ENCODE measurements at regions not wholly inside any gene's neighbourhood (a gene's known extent, or its start where the extent isn't known, plus 50 kb on each side); places are given as distances from the start of the nearest gene placed in this dataset.
"Not testable (repeated sequence)": the region's sequence is repeated elsewhere in the genome, so short reads cannot be mapped to it uniquely, and the experiment has no call there.

GRCh38 chrX:3788494-3789233 lies 75.2 kb upstream of the PRKX start:
- no peak for DNase-seq
- peaks cover 0 to 3% (median 0%) of the 10 kb centered on the region in 3 donors for H3K27me3 ChIP-seq (ENCODE audit: control insufficient read depth in 3 of 3, insufficient read depth in 3 of 3, low read length in 3 of 3)
- H3K9me3 ChIP-seq (ENCODE audit: control insufficient read depth in 2 of 2, insufficient read depth in 1 of 2, low read depth in 1 of 2, low read length in 1 of 2), result no peaks in the 10 kb centered on the region
- H3K4me3 ChIP-seq (ENCODE audit: low read depth in 1 of 3, low read length in 3 of 3), result no peak overlapping the region
- H3K27ac ChIP-seq (ENCODE audit: low read depth in 1 of 3, low read length in 2 of 3), result no peak overlapping the region
- H3K36me3 ChIP-seq (ENCODE audit: control insufficient read depth in 3 of 3, insufficient read depth in 2 of 3, low read depth in 1 of 3, low read length in 3 of 3), result no peaks in the 10 kb centered on the region
- H3K4me1 ChIP-seq (ENCODE audit: control insufficient read depth in 3 of 3, insufficient read depth in 2 of 3, low read depth in 1 of 3, low read length in 2 of 3), result no peaks in the 10 kb centered on the region
- FAIRE-seq, result no peak
- WGBS, 3 donors, result 17 to 22% (median 20%) methylated on average over 10 of the region's 10 CpGs

- Histone ChIP-seq H3K27ac (ENCODE audit: low read depth in 1 of 3, low read length in 2 of 3) (no peak overlapping the region), H3K9me3 (ENCODE audit: control insufficient read depth in 2 of 2, insufficient read depth in 1 of 2, low read depth in 1 of 2, low read length in 1 of 2) (no peaks in the 10 kb centered on the region), H3K36me3 (ENCODE audit: control insufficient read depth in 3 of 3, insufficient read depth in 2 of 3, low read depth in 1 of 3, low read length in 3 of 3) (no peaks in the 10 kb centered on the region), H3K4me1 (ENCODE audit: control insufficient read depth in 3 of 3, insufficient read depth in 2 of 3, low read depth in 1 of 3, low read length in 2 of 3) (no peaks in the 10 kb centered on the region), H3K27me3 (ENCODE audit: control insufficient read depth in 3 of 3, insufficient read depth in 3 of 3, low read length in 3 of 3) (peaks cover 0 to 3% (median 0%) of the 10 kb centered on the region in 3 donors), H3K4me3 (ENCODE audit: low read depth in 1 of 3, low read length in 3 of 3) (no peak overlapping the region)
- no peak for DNase-seq
- WGBS, 3 donors, result 44 to 51% (median 49%) methylated on average over 4 of the region's 4 CpGs
- FAIRE-seq, result no peak
Measured at GRCh38 chrX:3787856-3788255, 74.4 kb upstream of the PRKX start.

- not testable (repeated sequence) for FAIRE-seq; H3K9me3 ChIP-seq (ENCODE audit: control insufficient read depth in 2 of 2, insufficient read depth in 1 of 2, low read depth in 1 of 2, low read length in 1 of 2); DNase-seq; H3K4me1 ChIP-seq (ENCODE audit: control insufficient read depth in 3 of 3, insufficient read depth in 2 of 3, low read depth in 1 of 3, low read length in 2 of 3); H3K27ac ChIP-seq (ENCODE audit: low read depth in 1 of 3, low read length in 2 of 3); H3K27me3 ChIP-seq (ENCODE audit: control insufficient read depth in 3 of 3, insufficient read depth in 3 of 3, low read length in 3 of 3); H3K36me3 ChIP-seq (ENCODE audit: control insufficient read depth in 3 of 3, insufficient read depth in 2 of 3, low read depth in 1 of 3, low read length in 3 of 3); H3K4me3 ChIP-seq (ENCODE audit: low read depth in 1 of 3, low read length in 3 of 3)
- WGBS, 3 donors, result 32 to 44% (median 41%) methylated on average over 2 of the region's 2 CpGs
Measured at GRCh38 chrX:3785822-3786221, 72.4 kb upstream of the PRKX start.

GRCh38 chrX:3780564-3780963 lies 67.1 kb upstream of the PRKX start:
- Histone ChIP-seq H3K9me3 (ENCODE audit: control insufficient read depth in 2 of 2, insufficient read depth in 1 of 2, low read depth in 1 of 2, low read length in 1 of 2) (peaks cover 0 to 3% of the 10 kb centered on the region in 2 donors), H3K27me3 (ENCODE audit: control insufficient read depth in 3 of 3, insufficient read depth in 3 of 3, low read length in 3 of 3) (no peaks in the 10 kb centered on the region), H3K4me3 (ENCODE audit: low read depth in 1 of 3, low read length in 3 of 3) (no peak overlapping the region), H3K4me1 (ENCODE audit: control insufficient read depth in 3 of 3, insufficient read depth in 2 of 3, low read depth in 1 of 3, low read length in 2 of 3) (no peaks in the 10 kb centered on the region), H3K36me3 (ENCODE audit: control insufficient read depth in 3 of 3, insufficient read depth in 2 of 3, low read depth in 1 of 3, low read length in 3 of 3) (no peaks in the 10 kb centered on the region), H3K27ac (ENCODE audit: low read depth in 1 of 3, low read length in 2 of 3) (no peak overlapping the region)
- FAIRE-seq (no peak), DNase-seq (no peak)
- WGBS, 3 donors, result 10 to 28% (median 18%) methylated on average over 1 of the region's 1 CpG

GRCh38 chrX:3779546-3779945 lies 66.1 kb upstream of the PRKX start:
- Histone ChIP-seq H3K4me1 (ENCODE audit: control insufficient read depth in 3 of 3, insufficient read depth in 2 of 3, low read depth in 1 of 3, low read length in 2 of 3) (no peaks in the 10 kb centered on the region), H3K36me3 (ENCODE audit: control insufficient read depth in 3 of 3, insufficient read depth in 2 of 3, low read depth in 1 of 3, low read length in 3 of 3) (no peaks in the 10 kb centered on the region), H3K9me3 (ENCODE audit: control insufficient read depth in 2 of 2, insufficient read depth in 1 of 2, low read depth in 1 of 2, low read length in 1 of 2) (peaks cover 0 to 3% of the 10 kb centered on the region in 2 donors), H3K4me3 (ENCODE audit: low read depth in 1 of 3, low read length in 3 of 3) (no peak overlapping the region), H3K27me3 (ENCODE audit: control insufficient read depth in 3 of 3, insufficient read depth in 3 of 3, low read length in 3 of 3) (no peaks in the 10 kb centered on the region), H3K27ac (ENCODE audit: low read depth in 1 of 3, low read length in 2 of 3) (no peak overlapping the region)
- FAIRE-seq (no peak), DNase-seq (no peak)

GRCh38 chrX:3777416-3777815 lies 64.0 kb upstream of the PRKX start:
- no peaks in the 10 kb centered on the region for H3K9me3 ChIP-seq (ENCODE audit: control insufficient read depth in 2 of 2, insufficient read depth in 1 of 2, low read depth in 1 of 2, low read length in 1 of 2)
- H3K4me1 ChIP-seq (ENCODE audit: control insufficient read depth in 3 of 3, insufficient read depth in 2 of 3, low read depth in 1 of 3, low read length in 2 of 3), result no peaks in the 10 kb centered on the region
- H3K4me3 ChIP-seq (ENCODE audit: low read depth in 1 of 3, low read length in 3 of 3), result no peak overlapping the region
- FAIRE-seq (no peak), DNase-seq (no peak)
- H3K27ac ChIP-seq (ENCODE audit: low read depth in 1 of 3, low read length in 2 of 3), result no peak overlapping the region
- no peaks in the 10 kb centered on the region for H3K36me3 ChIP-seq (ENCODE audit: control insufficient read depth in 3 of 3, insufficient read depth in 2 of 3, low read depth in 1 of 3, low read length in 3 of 3)
- no peaks in the 10 kb centered on the region for H3K27me3 ChIP-seq (ENCODE audit: control insufficient read depth in 3 of 3, insufficient read depth in 3 of 3, low read length in 3 of 3)

GRCh38 chrX:3771766-3772165 lies 58.3 kb upstream of the PRKX start:
- H3K36me3 ChIP-seq (ENCODE audit: control insufficient read depth in 3 of 3, insufficient read depth in 2 of 3, low read depth in 1 of 3, low read length in 3 of 3), result no peaks in the 10 kb centered on the region
- DNase-seq (no peak), FAIRE-seq (no peak)
- 63 to 71% (median 66%) methylated on average over 3 of the region's 3 CpGs for WGBS, 3 donors
- H3K27me3 ChIP-seq (ENCODE audit: control insufficient read depth in 3 of 3, insufficient read depth in 3 of 3, low read length in 3 of 3), result no peaks in the 10 kb centered on the region
- no peaks in the 10 kb centered on the region for H3K9me3 ChIP-seq (ENCODE audit: control insufficient read depth in 2 of 2, insufficient read depth in 1 of 2, low read depth in 1 of 2, low read length in 1 of 2)
- H3K4me3 ChIP-seq (ENCODE audit: low read depth in 1 of 3, low read length in 3 of 3), result no peak overlapping the region
- no peak overlapping the region for H3K27ac ChIP-seq (ENCODE audit: low read depth in 1 of 3, low read length in 2 of 3)
- H3K4me1 ChIP-seq (ENCODE audit: control insufficient read depth in 3 of 3, insufficient read depth in 2 of 3, low read depth in 1 of 3, low read length in 2 of 3), result no peaks in the 10 kb centered on the region

- no peak overlapping the region for H3K27ac ChIP-seq (ENCODE audit: low read depth in 1 of 3, low read length in 2 of 3)
- 38 to 79% (median 50%) methylated on average over 1 of the region's 1 CpG for WGBS, 3 donors
- H3K27me3 ChIP-seq (ENCODE audit: control insufficient read depth in 3 of 3, insufficient read depth in 3 of 3, low read length in 3 of 3), result no peaks in the 10 kb centered on the region
- no peaks in the 10 kb centered on the region for H3K9me3 ChIP-seq (ENCODE audit: control insufficient read depth in 2 of 2, insufficient read depth in 1 of 2, low read depth in 1 of 2, low read length in 1 of 2)
- no peak overlapping the region for H3K4me3 ChIP-seq (ENCODE audit: low read depth in 1 of 3, low read length in 3 of 3)
- H3K36me3 ChIP-seq (ENCODE audit: control insufficient read depth in 3 of 3, insufficient read depth in 2 of 3, low read depth in 1 of 3, low read length in 3 of 3), result no peaks in the 10 kb centered on the region
- FAIRE-seq, result no peak
- DNase-seq, result no peak
- H3K4me1 ChIP-seq (ENCODE audit: control insufficient read depth in 3 of 3, insufficient read depth in 2 of 3, low read depth in 1 of 3, low read length in 2 of 3), result no peaks in the 10 kb centered on the region
Measured at GRCh38 chrX:3768881-3769280, 55.4 kb upstream of the PRKX start.

All from small intestine (tissue), 7 donors.